Central memory CD4-positive, alpha-beta T cell (primary cell): ENCODE measurements at regions not wholly inside any gene's neighbourhood (a gene's known extent, or its start where the extent isn't known, plus 50 kb on each side); places are given as distances from the start of the nearest gene placed in this dataset.

Source experiments
- DNase-seq: peaks from one replicate; pipeline ENCODE4 v3.0.0; 2022

GRCh38 chr11:115740324-115740723, 236.1 kb upstream of the CADM1 start:
- no peak for DNase-seq

GRCh38 chr11:115739878-115740277, 235.7 kb upstream of the CADM1 start:
- DNase-seq, result no peak

GRCh38 chr11:115739146-115739545, 234.9 kb upstream of the CADM1 start:
- no peak for DNase-seq

DNA sequence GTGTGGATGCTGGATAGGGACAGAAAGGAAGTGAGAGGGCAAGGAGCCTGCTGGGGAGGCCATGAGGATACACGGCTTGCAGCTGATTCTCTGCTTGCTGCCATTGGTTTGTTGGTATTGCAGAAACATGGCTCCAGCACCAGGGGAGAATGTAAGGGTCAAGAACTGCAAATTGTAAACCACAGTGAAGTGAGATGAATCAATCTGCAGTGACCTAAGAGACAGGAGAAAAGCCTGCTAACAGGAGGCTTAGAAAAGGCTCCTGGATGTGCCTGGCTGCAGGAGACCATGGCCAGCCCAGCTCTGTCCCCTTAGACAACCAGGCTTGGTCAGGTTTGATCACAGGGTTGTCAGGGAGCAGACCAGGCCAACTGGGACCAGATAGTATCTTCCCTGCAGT, 233.7 kb upstream of the CADM1 start:
- no peak for DNase-seq

GRCh38 chr11:115736146-115736545, 231.9 kb upstream of the CADM1 start:
- DNase-seq, result no peak

DNA sequence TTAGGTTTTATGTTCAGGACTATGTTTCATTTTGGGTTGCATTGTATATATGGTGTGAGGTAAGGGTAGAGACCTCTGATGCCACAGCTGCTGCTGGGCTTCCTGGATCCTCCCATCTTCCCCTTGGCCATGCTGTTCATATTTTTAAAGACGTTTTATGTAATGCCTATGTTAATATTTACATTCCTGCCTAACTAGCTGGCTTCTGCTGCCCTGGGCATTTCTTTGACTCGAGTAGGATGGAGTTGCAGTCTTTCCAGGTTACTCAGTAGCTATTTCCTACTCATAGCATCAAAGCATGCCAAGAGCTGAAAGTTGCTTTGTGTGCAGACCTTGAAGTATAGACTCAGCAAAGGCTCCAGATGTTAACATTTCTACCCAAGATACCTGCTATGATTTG, 220.5 kb upstream of the CADM1 start:
- no peak for DNase-seq

- DNase-seq, result no peak
Measured at GRCh38 chr11:115722711-115723110, 218.5 kb upstream of the CADM1 start.

DNA sequence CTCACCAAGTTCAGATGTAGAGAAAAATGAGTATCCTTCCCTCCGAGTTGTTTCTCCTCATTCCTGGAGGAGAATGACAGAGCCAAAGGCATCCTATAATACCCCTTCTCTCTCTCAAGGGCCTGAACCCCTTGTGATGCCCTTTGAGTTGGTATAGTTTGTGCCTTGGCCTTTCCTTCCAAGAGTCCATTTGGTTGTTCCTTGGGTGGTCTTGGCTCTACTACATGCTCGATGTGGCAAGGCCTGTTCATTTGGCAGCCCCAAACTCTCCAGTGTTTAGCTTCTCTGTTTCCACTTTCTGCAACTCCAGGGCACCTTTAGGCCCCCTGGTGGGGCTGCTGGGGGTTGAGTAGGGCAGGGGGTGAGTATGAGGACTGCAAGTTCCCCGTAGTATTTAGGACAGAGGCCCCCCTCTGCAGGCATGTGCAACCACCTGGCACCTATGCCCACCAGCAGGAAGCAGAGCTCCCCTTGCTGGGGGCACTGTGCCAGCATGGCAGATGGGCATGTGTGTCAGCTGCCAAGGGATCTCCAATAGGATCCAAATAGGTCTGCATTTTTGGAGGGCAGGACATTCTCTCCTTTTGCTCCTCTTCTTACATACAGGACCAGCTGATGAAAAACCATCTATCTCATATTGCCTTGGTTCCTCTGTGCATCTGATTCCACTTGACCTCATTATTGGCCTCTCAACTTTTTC, 217.2 kb upstream of the CADM1 start:
- DNase-seq, result no peak

DNA sequence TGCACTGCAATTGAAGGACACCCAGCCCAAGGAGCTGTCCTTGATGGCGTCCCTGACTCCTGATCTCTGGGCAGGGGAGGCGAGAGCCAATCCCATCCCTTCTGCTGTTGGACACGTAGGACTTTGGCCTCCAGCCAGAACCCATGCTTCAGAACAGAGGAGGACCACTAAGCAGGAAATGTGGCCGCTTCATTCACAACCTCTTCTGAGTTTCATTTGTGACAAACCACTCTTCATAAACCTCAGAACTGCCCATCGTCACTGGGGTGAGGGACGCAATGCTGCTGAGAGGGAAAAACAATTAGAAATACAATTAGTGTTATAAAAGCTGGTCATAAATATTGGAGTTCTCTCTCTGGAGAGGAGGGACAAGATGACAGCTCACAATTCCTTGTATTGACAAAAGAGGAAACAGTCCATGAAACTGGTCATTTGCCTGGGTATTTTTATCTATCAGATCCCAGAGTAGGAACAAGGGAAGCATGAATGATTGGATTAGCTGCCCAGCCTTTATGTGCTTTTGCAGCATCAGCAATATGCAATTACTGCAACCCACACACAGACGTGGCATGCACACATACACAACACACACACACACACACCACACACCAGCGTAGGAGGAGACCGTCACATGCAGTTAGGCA, 216.5 kb upstream of the CADM1 start:
- no peak for DNase-seq

GRCh38 chr11:115718945-115719344, 214.7 kb upstream of the CADM1 start:
- no peak for DNase-seq

DNA sequence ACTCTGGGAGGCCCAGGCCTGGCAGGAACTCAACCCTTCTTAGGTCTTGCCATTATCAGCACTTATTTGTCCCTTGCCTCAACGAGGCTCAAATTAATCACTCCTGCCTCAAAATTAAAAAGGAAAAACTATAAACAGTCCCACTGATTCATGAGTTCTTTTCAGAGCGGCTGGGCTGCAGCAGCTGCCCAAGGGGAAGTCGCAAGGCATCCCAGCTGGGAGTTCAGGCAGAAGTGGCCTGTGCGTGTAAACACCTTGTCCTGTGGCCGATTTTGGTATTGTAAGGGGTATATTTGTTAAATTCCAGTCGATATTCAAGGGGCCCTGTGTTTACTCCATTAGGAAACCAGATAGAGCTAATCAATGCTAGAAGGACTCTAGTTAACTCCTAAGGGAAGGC, 213.9 kb upstream of the CADM1 start:
- DNase-seq, result no peak

DNA sequence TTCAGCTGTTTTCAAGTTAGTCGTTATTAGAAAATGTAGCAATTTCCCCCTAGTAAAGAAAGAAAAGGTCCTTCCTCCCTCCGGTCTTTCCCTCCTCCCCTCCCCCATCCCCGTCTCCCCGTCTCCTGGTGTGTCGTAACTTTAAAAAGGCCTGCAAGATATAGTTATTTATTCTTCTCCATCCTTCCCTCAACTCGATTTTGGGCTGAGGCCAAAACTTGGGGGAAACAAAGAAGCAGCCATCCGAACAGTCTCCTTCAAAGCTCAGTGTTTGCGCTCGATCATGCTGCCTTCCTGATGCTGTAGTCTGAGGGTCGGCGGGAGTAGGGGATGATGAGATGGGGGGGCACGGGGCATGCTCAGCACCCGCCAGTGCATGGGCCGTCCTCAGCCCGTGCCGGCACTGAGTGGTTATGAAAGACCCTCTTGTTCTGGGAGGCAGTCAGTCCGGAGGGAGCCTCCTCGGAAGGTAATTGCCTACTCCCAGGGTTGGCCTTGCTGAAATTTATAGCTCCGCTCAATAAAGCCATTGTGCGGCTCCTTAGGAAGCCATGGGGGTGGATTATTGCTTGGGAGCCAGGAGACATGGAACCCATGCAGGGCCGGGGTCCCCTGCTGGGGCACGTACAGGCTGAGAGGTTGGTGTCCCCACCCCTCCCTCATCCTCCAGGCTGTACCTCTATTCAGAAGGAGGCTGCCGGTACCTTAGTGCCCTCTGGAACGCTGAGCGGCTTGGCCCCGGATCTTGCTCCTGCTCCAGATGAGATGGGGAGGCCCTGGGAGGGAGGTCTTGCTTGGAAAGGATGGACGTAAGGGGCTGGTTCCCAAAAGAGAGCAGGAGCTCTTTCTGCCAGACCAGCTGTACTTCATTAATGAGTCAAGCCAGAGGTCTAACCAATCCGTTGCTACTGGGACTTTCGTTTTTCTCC, 212.7 kb upstream of the CADM1 start:
- DNase-seq, result no peak

GRCh38 chr11:115716080-115716479, 211.9 kb upstream of the CADM1 start:
- DNase-seq, result no peak

DNA sequence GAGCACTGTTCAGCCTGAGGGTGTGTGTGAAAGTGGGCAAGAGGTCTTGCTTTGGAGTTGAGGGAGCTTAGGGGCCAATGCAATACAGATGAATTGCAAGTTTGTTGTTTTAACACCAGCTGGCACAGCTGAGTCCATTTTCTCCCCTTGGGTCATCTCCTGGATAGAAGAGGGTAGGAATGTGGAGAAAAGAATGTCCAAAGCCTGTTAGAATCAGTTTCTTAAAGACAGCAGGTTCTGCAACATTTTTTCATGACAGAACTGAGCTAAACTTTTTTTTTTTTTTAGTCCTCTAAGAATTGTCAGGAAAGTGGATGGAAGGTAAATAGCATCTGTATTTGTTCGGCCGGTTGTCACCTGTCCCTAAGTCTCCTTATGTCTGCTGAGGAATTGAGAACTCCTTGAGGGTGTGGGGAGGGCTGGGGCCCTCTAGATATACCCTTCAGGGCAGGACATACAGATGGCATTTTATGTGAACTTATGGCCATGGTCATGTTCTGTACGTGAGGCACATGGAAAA, 211.1 kb upstream of the CADM1 start:
- no peak for DNase-seq

DNA sequence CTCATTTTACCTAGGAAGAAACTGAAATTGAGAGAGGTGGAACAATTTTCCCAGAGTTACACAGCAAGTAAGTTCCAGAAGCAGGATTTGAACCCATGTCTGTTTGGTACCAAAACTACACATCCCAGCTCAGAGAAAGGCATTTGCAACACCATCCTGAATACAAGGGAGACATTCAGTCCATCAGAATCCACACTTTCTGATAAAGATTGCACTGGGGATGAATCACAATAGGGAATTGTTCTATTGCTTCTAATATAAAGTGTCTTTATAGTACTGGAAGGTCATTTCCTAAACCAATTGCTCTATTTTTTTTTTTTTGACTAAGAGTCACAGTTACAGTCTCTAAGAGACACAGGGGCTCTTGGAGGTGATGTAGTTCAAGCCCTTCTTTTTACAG, 208.1 kb upstream of the CADM1 start:
- no peak for DNase-seq

DNA sequence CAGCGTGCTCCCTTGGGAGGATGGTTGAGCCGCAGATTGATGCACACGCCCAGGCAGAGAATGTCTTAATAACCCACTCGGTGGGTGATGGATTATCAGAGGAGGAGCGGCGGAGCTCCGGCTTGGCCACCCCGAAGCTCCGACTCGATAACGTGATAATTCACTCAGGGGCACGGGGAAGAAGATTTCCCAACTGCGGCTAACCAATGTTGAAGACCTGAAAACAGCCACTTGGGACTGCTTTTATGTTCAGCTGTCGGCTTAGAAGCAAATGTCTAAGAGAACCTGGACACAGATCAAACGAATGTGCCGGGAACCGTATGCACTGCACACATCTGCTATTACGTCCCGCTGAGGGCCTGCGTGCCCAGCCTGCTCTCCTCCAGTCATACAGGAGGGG, 206.8 kb upstream of the CADM1 start:
- no peak for DNase-seq

GRCh38 chr11:115710426-115710825, 206.2 kb upstream of the CADM1 start:
- DNase-seq, result no peak

DNA sequence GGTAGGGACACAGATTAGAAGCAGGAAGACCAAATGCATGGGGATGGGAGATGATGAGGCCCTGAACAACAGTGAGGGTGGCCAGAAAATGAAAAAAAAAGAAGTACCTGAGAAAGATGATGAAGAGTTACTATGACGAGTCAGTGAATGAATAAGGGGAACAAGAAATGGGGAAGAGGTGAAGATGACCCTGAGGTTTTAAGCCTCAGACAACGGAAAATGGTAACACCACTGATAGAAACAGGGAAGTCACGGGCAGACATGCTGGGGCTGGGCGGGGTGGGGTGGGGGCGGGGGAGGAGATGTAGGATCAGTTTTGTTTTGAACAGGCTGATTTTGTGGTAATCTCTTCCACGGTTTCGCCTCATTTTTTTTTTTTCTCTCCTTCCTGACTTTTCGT, 205.1 kb upstream of the CADM1 start:
- no peak for DNase-seq

GRCh38 chr11:115707180-115707905, 203.1 kb upstream of the CADM1 start:
- no peak for DNase-seq

- DNase-seq, result no peak
Measured at GRCh38 chr11:115706626-115707135, 202.5 kb upstream of the CADM1 start.

DNA sequence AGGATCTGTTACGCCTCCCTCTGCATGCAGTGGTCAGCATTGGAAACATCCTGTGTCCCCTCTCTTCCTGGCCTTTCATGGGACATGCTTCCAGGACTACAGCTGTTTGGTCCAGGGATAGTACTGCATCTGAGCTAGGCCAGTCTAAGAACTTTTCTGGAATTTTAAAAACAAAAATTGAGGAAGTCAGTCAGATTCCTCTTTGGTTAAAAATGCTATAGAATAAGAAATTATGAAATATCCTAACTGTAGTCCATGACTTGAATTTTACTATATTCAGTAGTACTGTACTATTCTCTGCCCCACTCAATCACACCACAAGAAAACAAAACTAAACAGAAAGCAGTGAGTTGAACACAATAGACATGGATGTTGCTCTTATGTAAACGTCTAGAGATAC, 201.0 kb upstream of the CADM1 start:
- DNase-seq, result no peak
